ENCODE measurements at regions not wholly inside any gene's neighbourhood (a gene's known extent, or its start where the extent isn't known, plus 50 kb on each side); places are given as distances from the start of the nearest gene placed in this dataset.

DNA sequence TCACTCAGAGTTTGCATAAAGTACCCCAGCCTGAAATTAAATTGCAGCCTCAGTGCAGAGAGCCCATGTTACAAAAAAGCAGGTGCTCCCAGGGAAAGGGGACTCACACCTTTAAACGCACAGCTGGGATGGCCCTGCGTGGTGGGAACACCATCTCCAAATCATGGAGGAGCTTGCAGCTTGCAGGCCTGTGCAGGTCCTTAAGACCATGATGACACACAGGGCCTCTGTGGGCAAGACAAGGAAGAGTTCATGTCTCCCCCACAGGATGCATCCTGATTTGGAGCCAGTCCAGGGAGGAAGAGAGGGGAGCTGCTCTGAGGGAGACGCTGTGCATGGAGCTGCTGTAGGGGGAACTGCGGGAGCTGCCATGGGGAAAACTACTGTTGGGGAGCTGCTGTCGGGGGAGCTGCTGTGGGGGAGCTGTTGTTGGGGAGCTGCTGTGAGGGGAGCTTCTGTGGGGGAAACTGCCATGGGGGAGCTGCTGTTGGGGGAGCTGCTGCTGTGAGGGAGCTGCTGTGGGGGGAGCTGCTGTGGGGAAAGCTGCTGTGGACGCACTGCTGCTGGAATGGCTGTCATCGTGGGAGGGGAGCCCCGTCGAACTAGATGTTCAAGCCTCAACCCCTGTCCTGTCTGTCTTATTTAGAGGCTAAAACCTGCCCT, 113.9 kb downstream of the MATN1 start:
- DNase-seq = no peak

DNA sequence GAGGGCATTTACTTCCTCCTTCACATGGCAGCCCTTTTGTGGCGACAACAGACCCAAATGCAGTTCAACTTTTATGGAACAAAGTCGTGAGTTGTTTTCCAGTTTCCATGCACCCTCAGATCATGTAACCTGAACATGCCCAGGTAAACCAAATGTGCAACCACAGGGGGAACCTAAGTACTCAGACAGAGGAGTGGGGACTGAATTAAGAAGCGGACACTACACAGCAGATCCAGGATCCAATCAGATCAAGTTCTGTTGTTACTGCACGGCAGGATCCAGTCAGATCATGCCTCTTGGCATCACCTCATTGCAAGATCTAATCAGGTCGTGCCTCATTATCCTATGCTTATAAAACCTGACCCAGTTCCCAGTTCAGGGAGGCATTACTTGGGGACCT, 115.7 kb downstream of the MATN1 start:
- DNase-seq = no peak

DNA sequence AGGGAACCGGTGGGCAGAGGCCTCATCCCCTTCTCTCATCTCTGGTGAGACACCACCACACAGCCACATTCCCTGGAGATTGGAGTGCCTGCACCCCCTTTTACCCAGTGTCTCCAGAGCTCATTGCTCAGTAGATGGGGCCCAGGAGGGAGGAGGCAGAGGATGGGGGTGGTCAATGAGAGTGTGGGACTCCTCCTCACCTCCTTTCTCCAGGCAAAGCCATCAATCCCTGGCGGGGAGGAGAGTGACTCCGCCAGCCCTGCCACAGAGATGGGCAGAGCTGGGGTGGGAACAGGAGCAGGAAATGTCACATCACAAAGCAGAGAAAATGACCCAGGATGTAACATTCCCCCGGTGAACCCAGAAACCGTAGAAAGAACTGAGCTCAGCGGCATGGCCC, 117.2 kb downstream of the MATN1 start:
- no peak for DNase-seq

DNA sequence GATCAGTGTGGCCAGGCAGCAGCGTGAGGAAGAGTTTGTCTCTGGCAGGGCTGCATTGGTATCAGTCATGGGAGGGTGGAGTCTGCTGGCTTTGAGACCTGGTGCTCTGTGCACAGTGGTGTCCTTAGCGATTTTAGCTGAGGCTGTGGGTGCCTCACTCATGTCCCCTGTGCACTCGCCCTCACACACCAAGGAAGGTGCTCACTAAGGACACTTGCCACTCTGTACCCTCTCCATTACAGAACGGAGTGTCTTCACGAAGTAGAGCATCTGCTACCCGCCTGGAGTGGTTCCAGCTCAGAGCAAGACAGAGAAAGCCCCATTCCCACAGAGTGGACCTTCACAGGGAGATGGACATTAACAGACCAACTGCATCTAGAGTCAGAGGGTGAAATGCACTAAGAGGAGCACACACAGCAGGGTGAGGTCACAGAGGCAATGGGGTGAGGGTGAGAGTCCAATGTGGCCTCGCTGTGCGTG, 117.9 kb downstream of the MATN1 start:
- DNase-seq = no peak

- DNase-seq = no peak
Observed at GRCh38 chr1:30604801-30605440, 118.5 kb downstream of the MATN1 start.

DNA sequence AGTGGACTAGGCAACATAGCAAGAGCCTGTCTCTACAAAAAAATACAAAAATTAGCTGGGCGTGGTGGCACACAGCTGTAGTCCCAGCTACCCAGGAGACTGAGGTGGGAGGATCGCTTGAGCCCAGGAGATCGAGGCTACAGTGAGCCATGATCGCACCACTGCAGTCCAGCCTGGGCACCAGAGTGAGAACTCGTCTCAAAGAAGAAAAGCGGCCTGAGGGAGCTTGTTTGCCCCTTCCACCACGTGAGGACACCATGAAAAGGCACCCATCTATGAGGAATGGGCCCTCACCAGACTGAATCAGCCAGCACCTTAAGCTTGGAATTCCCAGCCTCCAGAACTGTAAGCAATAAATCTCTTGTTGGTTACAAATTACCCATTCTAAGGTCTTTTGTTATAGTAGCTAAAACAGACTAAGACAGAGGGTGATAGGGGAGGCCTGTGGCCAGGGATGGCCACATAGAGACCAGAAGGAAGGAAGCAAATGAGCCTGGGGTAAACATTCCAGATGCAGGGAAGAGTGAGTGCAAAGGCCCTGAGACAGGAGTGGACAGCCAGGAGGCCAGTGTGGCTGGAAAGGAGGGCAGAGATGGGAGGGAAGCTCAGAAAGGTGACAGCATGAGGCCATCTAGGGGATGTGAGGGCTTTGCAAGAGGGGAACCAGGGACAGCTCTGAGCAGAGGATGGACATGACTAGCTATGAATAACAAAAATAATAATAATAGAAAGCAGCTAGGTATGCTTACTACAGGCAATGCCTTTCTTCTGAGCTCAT, 120.1 kb downstream of the MATN1 start:
- no peak for DNase-seq

DNA sequence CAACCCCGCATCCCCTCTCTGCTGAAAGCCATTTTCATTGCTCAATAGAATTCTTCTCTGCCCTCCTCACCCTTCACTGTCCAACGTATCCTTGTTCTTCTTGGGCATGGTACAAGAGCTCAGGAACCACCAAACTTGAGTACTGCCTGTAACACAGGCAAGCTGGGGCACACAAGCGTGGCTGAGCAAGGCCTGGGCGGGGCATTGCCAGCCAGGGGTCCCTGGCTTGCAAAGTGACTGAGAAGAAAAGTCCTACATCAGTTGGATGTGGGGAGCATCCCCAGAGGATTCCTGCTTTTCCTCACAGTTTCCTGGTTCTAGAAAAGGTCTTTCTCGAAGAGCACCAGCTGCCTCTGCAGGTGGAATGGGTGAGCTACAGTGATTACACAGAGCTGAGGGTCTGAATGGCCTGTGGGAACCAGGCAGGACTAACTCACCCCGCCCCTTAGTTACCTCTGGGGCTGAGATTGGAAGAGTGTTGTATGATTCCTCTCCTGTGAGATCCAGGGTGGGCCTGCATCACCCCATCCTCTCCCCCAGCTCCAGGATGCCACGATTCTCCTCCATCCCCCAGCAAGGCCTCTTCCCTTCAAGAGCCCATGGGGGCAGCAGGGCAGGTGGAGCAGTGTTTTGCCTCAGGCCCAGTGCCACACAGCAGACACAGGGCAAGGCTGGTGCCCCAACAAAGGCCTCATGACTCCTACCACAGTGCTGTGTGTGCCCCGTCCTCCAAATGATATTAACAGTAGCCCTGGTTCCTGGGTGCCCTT, 121.9 kb downstream of the MATN1 start:
- DNase-seq = no peak

GRCh38 chr1:30600706-30601105, 122.7 kb downstream of the MATN1 start:
- no peak for DNase-seq

GRCh38 chr1:30600258-30600657, 123.1 kb downstream of the MATN1 start:
- no peak for DNase-seq

DNA sequence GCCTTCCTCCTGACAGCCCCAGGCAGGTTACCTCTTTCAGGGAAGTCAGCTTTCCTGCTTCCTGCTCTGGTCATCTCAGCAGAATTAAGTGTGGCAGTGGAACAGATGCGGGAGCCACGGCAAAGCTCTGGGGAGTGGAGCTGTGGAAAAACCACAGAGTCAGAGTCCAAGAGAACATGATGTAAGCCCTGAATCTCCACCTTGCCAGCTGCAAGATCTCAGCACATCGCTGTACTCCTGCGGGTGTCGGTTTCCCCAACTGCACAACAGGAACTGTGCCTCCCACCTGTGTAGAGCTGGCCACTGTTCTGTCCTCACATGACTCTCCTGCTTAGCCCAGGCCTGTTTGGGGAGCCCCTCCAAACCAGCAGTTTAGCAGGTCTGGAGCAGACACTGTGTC, 123.7 kb downstream of the MATN1 start:
- no peak for DNase-seq

DNA sequence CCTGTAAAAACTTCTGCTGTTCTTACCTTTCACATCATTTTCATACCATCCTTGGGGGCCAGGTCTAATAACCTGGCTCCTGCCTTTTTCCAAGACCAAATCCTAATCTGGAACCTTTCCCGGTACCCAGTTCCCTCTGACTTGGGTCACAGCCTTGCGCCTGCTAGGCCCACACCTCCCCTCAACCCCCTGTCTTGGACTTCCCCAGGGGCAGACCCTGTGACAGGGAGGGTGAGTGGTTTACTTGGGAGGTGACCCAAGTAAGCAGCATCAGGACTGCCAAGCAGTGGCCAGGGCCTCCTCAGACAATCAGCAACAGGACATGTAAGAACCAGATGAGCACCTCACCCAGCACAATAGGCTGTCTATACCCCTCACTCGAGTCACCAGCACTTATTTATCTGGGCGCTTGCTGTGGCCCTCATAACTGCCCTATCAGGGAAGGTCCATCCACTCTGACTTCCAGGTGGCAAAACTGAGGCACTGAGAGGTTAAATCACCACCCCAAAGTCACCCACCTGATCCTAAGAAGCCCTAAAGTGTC, 124.7 kb downstream of the MATN1 start:
- no peak for DNase-seq

DNA sequence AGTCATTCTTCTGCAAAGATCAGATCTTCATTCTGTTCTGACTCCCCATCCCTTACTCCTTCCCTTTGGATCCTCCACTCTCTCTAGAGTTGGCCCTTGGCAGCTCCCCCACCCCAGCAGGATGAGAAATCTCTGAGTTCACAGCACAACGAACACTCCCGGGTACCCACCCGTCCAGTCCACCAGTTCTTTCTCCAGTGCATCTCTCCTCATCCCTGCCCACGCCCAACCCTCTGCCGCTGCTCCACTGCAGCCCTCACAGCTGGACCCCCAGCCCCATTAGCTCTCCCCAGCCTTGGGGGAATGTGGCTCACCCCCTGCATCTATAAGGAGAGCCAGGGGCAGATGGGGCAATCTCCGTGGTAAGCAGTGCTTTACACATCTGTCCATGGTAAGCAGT, 125.7 kb downstream of the MATN1 start:
- no peak for DNase-seq

DNA sequence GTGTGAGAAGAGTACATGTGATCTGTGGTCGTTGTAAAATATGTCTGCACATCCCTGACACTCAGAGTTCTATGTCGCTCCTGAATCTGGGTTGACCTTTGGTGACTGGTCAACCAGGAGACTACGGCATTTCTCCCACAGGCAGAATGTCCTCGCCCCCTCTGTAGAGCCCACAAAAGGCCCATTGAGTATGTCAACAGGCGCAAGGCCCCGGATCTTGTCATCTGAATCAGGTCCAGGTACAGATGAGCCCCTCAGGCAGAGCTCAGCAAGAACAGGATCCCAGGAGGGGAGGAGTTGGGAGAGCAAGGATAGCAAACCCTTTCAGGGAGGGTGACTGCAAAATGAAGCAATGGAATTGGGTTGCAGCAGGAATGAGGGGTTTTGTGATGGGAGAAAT, 126.5 kb downstream of the MATN1 start:
- DNase-seq = no peak

- DNase-seq = no peak
Observed at GRCh38 chr1:30596470-30596869, 126.9 kb downstream of the MATN1 start.

- no peak for DNase-seq
Observed at GRCh38 chr1:30589083-30589482, 134.3 kb downstream of the MATN1 start.

DNA sequence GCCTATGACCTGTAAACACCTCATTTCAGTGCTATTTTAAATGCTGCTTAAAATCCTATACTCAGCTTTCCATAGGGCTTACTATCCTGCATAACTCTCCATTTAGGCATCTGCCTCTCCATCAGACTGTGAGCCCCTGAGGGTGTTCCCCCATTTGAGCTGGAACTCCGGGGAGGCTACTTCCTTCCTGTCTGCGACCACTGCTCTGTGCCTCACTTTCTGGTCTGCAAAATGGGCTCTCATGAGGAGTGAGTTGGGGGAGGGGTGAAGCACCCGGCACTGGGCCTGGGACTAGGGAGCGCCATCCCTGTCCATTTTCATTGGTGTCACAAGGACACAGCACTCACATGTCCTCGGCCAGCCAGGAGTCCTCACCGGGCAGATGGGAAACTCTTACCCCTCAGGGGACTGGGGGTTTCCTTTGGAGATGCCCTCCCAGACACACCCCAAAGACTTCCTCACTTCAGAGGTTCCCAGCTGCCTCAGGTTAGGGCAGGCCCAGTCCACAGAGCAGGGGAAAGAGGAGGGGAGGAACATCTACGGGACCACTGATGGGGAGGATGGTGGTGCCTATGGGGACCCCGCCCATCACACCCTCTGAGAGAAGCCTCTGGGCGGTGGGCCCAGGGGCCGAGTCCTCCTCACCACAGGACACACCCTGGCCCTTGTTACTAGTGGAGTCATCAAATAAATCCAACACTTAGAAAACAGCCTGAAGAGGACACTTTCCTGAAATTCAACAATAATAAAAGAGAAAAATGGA, 134.9 kb downstream of the MATN1 start:
- no peak for DNase-seq

DNA sequence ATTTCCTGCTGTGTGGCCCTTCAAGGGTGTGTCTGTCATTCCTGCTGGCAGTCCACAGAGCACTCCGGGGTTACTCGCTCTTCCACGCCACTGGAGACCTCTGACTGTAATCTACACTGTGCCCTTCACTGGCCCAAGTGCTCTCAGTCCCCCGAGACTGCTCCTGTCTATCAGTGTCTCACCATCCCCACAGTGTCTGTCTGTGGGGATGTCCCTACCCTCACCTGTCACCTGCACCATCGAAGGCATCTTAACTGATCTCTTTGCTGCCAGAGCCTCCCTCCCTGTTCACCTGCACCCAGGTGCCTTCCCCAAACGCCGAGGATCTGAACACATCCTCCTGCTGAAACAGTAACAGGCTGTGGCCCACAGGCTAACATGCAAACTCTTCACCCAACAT, 136.7 kb downstream of the MATN1 start:
- DNase-seq = no peak

- no peak for DNase-seq
Observed at GRCh38 chr1:30579580-30579979, 143.8 kb downstream of the MATN1 start.

GRCh38 chr1:30575066-30575465, 148.3 kb downstream of the MATN1 start:
- no peak for DNase-seq

- no peak for DNase-seq
Observed at GRCh38 chr1:30572192-30572591, 151.2 kb downstream of the MATN1 start.

- DNase-seq = no peak
Observed at GRCh38 chr1:30571380-30571779, 152.0 kb downstream of the MATN1 start.

DNA sequence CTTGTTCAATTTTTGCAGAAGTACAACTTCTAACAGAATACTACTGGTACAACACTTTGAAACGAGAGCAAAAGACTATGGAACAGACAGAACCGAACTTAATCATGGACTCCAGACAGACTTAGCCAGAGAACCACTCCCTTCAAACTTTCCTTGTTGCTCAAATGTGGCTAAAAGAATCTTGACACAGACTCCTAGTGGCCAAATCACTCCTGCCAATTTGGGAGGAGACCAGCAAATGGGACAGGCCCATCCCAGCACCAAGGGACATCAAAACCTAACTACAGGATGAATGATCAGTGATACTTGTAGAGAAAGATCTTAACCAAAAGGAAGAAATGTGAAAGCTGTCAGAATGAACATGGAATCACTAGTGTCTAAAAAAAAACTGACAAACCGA, 154.0 kb downstream of the MATN1 start:
- DNase-seq = no peak
